ENCODE measurements at regions not wholly inside any gene's neighbourhood (a gene's known extent, or its start where the extent isn't known, plus 50 kb on each side); places are given as distances from the start of the nearest gene placed in this dataset.

- TF ChIP-seq CTCF (IDR thresholded peaks at IDR 0.05) (no peak), POLR2AphosphoS5 (IDR thresholded peaks at IDR 0.05) (no peak), POLR2A (IDR thresholded peaks at IDR 0.05) (no peak), EP300 (IDR thresholded peaks at IDR 0.05) (no peak)
Measured at GRCh38 chr10:33801705-33802104, 467.2 kb upstream of the NRP1 start.
